SK-N-SH treated with all-trans-retinoic acid at 6 μM for 48 hours (cell line): ENCODE measurements at regions not wholly inside any gene's neighbourhood (a gene's known extent, or its start where the extent isn't known, plus 50 kb on each side); places are given as distances from the start of the nearest gene placed in this dataset.

Experiments used
- ATAC-seq: fragments of 200-7000 bp; cut with Tn5 transposase; 3 replicates; pipeline ENCODE4 v1.9.1; 2020; ENCODE audit warnings: mild to moderate bottlenecking, moderate library complexity
- ARNTL ChIP-seq: fragments of 450-650 bp; formaldehyde crosslinking; IDR thresholded peaks from 2 replicates; pipeline ENCODE4 v1.5.0; 2020; ENCODE audit warnings: low read depth, mild to moderate bottlenecking, moderate library complexity, borderline replicate concordance
- BACH2 ChIP-seq: fragments of 250-450 bp; sonication (Bioruptor Pico); IDR thresholded peaks from 2 replicates; pipeline ENCODE4 v1.9.0; 2021; ENCODE audit warnings: mild to moderate bottlenecking, borderline replicate concordance
- CSDC2 ChIP-seq: fragments of 250-450 bp; sonication (Bioruptor Pico); IDR thresholded peaks from 2 replicates; pipeline ENCODE4 v1.5.0; 2020; ENCODE audit warnings: mild to moderate bottlenecking, moderate library complexity
- ESRRG ChIP-seq: fragments of 250-450 bp; sonication (Bioruptor Pico); IDR thresholded peaks from 2 replicates; pipeline ENCODE4 v1.6.1; 2021; ENCODE audit warnings: mild to moderate bottlenecking
- GLIS3 ChIP-seq: fragments of 250-450 bp; sonication (Bioruptor Pico); IDR thresholded peaks from 2 replicates; pipeline ENCODE4 v1.5.0; 2020; ENCODE audit warnings: mild to moderate bottlenecking, moderate library complexity
- ISL1 ChIP-seq: fragments of 250-450 bp; sonication (Bioruptor Pico); IDR thresholded peaks from 2 replicates; pipeline ENCODE4 v2.1.2; 2022; ENCODE audit warnings: mild to moderate bottlenecking, moderate library complexity
- OSR1 ChIP-seq: fragments of 250-450 bp; sonication (Bioruptor Pico); IDR thresholded peaks from 2 replicates; pipeline ENCODE4 v1.8.0; 2022; ENCODE audit warnings: moderate library complexity, mild to moderate bottlenecking, inconsistent platforms
- RARB ChIP-seq: fragments of 250-450 bp; sonication (Bioruptor Pico); IDR thresholded peaks from 2 replicates; pipeline ENCODE4 v1.8.0; 2021; ENCODE audit warnings: mild to moderate bottlenecking, moderate library complexity
- SNAI2 ChIP-seq: fragments of 250-450 bp; sonication (Bioruptor Pico); IDR thresholded peaks from 2 replicates; pipeline ENCODE4 v1.5.0; 2020; ENCODE audit warnings: mild to moderate bottlenecking, moderate library complexity
- TOX ChIP-seq: fragments of 250-450 bp; sonication (Bioruptor Pico); IDR thresholded peaks from 2 replicates; pipeline ENCODE4 v1.8.0; 2021; ENCODE audit warnings: mild to moderate bottlenecking, moderate library complexity, borderline replicate concordance
- ZC3H10 ChIP-seq: fragments of 250-450 bp; sonication (Bioruptor Pico); IDR thresholded peaks from 2 replicates; pipeline ENCODE4 v1.5.1; 2021; ENCODE audit warnings: mild to moderate bottlenecking, moderate library complexity
- ZFP3 ChIP-seq: fragments of 250-450 bp; sonication (Bioruptor Pico); IDR thresholded peaks from 2 replicates; pipeline ENCODE4 v1.5.0; 2020; ENCODE audit warnings: mild to moderate bottlenecking, moderate library complexity
- ZNF565 ChIP-seq: fragments of 450-650 bp; formaldehyde crosslinking; conservative IDR thresholded peaks from 2 replicates; pipeline ENCODE4 v1.5.0; 2020; ENCODE audit warnings: low read depth, mild to moderate bottlenecking, moderate library complexity
- ZNF70 ChIP-seq: fragments of 450-650 bp; formaldehyde crosslinking; IDR thresholded peaks from 2 replicates; pipeline ENCODE4 v1.5.0; 2020; ENCODE audit warnings: mild to moderate bottlenecking, moderate library complexity
- TF ChIP-seq, protein P1 (sequence below): fragments of 250-450 bp; sonication (Bioruptor Pico); IDR thresholded peaks from 2 replicates; pipeline ENCODE4 v1.8.0; 2021; ENCODE audit warnings: low read depth, mild to moderate bottlenecking, moderate library complexity, borderline replicate concordance
- TF ChIP-seq, protein P2 (sequence below): fragments of 250-450 bp; sonication (Bioruptor Pico); IDR thresholded peaks from 2 replicates; pipeline ENCODE4 v1.8.0; 2020; ENCODE audit warnings: mild to moderate bottlenecking, moderate library complexity, borderline replicate concordance
- TF ChIP-seq, protein P3 (sequence below): fragments of 250-450 bp; sonication (Bioruptor Pico); IDR thresholded peaks from 2 replicates; pipeline ENCODE4 v1.5.0; 2020; ENCODE audit warnings: mild to moderate bottlenecking, moderate library complexity
- TF ChIP-seq, protein P4 (sequence below): fragments of 250-450 bp; sonication (Bioruptor Pico); IDR thresholded peaks from 2 replicates; pipeline ENCODE4 v1.5.1; 2021; ENCODE audit warnings: mild to moderate bottlenecking, moderate library complexity
- TF ChIP-seq, protein P5 (sequence below): fragments of 250-450 bp; sonication (Bioruptor Pico); IDR thresholded peaks from 2 replicates; pipeline ENCODE4 v1.5.1; 2020; ENCODE audit warnings: low read depth, mild to moderate bottlenecking, moderate library complexity

DNA sequence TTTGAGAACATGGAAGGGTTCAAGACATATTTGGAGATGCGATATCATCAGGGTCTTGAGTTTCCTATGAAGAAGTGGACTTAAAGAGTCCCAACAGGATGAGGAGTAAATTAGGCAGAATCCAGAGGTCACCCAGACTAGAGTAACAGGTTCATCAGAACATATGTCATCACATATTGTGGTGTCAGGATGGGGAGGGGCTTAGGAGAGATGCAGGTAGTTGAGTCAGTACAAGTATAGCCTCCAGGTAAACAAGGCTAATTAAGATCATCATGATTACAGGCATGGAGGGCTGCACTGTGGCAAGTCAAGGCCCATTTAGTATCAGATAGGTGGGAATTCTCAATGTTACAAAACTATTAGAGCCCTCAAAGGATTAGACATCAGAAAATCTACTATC is 90.1 kb upstream of the PAK5 start:
- no peak for ATAC-seq
- TF ChIP-seq OSR1 = no peak
- TF ChIP-seq ZFP3 (CRISPR knock-in tag) = no peak
- no peak for TF ChIP-seq RARB (CRISPR knock-in tag)
- no peak for TF ChIP-seq ZNF565 (CRISPR knock-in tag)
- TF ChIP-seq, protein P1, sequence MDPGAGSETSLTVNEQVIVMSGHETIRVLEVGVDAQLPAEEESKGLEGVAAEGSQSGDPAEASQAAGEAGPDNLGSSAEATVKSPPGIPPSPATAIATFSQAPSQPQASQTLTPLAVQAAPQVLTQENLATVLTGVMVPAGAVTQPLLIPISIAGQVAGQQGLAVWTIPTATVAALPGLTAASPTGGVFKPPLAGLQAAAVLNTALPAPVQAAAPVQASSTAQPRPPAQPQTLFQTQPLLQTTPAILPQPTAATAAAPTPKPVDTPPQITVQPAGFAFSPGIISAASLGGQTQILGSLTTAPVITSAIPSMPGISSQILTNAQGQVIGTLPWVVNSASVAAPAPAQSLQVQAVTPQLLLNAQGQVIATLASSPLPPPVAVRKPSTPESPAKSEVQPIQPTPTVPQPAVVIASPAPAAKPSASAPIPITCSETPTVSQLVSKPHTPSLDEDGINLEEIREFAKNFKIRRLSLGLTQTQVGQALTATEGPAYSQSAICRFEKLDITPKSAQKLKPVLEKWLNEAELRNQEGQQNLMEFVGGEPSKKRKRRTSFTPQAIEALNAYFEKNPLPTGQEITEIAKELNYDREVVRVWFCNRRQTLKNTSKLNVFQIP = no peak
- no peak for TF ChIP-seq ISL1 (CRISPR knock-in tag)
- TF ChIP-seq, all 23 proteins: peak for 0

DNA sequence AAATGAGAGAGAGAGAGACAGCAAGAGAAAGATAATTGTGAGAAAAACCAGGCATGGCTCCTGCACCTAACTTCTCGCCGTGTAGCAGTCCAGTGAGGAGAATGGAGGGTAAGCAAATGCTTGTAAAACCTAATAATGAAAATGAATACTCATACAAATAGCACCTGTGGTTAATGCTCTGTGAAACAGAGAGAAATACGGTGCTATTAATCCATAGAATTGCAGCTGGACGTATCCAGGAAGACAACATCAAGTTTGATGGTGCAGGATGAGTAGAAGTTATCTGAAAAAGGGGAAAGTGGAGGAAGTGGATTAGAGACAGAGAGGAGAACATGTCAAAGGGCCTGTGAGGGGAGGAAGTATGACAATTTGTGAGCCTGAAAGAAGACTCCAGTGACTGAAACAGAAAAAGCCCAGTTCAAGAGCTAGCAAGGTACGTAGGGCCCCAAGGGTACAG is 89.4 kb upstream of the PAK5 start:
- TF ChIP-seq GLIS3 = no peak
- TF ChIP-seq, protein P1 = no peak
- TF ChIP-seq ZFP3 (CRISPR knock-in tag) = no peak
- no peak for TF ChIP-seq ISL1 (CRISPR knock-in tag)
- TF ChIP-seq ZC3H10 (CRISPR knock-in tag) = no peak
- no peak for ATAC-seq

DNA sequence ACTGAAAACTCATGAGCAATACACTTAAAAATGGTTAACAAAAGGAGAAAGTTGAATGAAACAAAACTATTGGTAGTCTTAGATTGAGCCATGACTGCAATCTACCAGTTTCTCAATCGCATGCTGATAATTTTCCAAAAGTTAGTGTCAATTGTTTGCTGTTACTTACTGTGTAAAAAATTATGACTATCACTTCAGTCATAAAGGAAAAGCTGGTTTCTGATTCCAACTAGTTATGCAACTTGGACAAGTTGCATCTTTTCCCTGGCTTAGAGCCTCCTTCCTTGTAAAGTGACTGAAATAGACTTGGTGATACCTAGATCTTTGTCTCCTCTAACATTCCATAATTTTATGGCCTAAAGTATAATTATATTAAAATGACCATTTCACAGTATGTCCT is 88.3 kb upstream of the PAK5 start:
- TF ChIP-seq, protein P2, sequence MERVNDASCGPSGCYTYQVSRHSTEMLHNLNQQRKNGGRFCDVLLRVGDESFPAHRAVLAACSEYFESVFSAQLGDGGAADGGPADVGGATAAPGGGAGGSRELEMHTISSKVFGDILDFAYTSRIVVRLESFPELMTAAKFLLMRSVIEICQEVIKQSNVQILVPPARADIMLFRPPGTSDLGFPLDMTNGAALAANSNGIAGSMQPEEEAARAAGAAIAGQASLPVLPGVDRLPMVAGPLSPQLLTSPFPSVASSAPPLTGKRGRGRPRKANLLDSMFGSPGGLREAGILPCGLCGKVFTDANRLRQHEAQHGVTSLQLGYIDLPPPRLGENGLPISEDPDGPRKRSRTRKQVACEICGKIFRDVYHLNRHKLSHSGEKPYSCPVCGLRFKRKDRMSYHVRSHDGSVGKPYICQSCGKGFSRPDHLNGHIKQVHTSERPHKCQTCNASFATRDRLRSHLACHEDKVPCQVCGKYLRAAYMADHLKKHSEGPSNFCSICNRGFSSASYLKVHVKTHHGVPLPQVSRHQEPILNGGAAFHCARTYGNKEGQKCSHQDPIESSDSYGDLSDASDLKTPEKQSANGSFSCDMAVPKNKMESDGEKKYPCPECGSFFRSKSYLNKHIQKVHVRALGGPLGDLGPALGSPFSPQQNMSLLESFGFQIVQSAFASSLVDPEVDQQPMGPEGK (CRISPR knock-in tag) = no peak
- TF ChIP-seq, protein P3, sequence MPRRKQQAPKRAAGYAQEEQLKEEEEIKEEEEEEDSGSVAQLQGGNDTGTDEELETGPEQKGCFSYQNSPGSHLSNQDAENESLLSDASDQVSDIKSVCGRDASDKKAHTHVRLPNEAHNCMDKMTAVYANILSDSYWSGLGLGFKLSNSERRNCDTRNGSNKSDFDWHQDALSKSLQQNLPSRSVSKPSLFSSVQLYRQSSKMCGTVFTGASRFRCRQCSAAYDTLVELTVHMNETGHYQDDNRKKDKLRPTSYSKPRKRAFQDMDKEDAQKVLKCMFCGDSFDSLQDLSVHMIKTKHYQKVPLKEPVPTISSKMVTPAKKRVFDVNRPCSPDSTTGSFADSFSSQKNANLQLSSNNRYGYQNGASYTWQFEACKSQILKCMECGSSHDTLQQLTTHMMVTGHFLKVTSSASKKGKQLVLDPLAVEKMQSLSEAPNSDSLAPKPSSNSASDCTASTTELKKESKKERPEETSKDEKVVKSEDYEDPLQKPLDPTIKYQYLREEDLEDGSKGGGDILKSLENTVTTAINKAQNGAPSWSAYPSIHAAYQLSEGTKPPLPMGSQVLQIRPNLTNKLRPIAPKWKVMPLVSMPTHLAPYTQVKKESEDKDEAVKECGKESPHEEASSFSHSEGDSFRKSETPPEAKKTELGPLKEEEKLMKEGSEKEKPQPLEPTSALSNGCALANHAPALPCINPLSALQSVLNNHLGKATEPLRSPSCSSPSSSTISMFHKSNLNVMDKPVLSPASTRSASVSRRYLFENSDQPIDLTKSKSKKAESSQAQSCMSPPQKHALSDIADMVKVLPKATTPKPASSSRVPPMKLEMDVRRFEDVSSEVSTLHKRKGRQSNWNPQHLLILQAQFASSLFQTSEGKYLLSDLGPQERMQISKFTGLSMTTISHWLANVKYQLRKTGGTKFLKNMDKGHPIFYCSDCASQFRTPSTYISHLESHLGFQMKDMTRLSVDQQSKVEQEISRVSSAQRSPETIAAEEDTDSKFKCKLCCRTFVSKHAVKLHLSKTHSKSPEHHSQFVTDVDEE (CRISPR knock-in tag) = no peak
- no peak for TF ChIP-seq ZNF565 (CRISPR knock-in tag)
- no peak for TF ChIP-seq GLIS3
- TF ChIP-seq, protein P4, sequence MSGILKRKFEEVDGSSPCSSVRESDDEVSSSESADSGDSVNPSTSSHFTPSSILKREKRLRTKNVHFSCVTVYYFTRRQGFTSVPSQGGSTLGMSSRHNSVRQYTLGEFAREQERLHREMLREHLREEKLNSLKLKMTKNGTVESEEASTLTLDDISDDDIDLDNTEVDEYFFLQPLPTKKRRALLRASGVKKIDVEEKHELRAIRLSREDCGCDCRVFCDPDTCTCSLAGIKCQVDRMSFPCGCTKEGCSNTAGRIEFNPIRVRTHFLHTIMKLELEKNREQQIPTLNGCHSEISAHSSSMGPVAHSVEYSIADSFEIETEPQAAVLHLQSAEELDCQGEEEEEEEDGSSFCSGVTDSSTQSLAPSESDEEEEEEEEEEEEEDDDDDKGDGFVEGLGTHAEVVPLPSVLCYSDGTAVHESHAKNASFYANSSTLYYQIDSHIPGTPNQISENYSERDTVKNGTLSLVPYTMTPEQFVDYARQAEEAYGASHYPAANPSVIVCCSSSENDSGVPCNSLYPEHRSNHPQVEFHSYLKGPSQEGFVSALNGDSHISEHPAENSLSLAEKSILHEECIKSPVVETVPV (CRISPR knock-in tag) = no peak
- TF ChIP-seq OSR1 = no peak
- TF ChIP-seq, protein P1 = no peak
- no peak for TF ChIP-seq ZNF70 (CRISPR knock-in tag)
- no peak for TF ChIP-seq TOX (CRISPR knock-in tag)
- no peak for TF ChIP-seq ARNTL (CRISPR knock-in tag)
- TF ChIP-seq ISL1 (CRISPR knock-in tag) = no peak
- no peak for TF ChIP-seq CSDC2 (CRISPR knock-in tag)
- no peak for ATAC-seq

DNA sequence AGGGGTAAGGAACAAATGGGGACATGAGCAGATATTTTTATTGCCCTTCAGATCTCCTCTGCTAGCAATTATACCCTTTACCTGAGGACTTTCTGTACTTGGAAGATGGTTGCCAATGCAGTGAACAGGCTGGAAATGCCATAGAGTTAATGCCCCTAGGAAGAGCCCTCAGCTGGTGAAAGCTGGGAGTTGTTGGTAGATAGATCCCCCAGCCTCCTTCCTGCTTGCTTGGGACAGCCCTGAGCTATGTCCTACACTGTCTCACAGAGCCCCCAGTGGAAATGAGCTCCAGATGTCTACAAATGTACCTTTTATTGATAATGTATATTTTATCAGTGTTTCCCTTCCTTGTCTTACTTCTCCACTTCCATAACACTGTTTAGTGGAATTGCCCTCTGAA is 87.6 kb upstream of the PAK5 start:
- ATAC-seq = no peak
- no peak for TF ChIP-seq BACH2
- TF ChIP-seq, protein P5, sequence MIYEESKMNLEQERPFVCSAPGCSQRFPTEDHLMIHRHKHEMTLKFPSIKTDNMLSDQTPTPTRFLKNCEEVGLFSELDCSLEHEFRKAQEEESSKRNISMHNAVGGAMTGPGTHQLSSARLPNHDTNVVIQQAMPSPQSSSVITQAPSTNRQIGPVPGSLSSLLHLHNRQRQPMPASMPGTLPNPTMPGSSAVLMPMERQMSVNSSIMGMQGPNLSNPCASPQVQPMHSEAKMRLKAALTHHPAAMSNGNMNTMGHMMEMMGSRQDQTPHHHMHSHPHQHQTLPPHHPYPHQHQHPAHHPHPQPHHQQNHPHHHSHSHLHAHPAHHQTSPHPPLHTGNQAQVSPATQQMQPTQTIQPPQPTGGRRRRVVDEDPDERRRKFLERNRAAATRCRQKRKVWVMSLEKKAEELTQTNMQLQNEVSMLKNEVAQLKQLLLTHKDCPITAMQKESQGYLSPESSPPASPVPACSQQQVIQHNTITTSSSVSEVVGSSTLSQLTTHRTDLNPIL (CRISPR knock-in tag) = no peak
- no peak for TF ChIP-seq ZFP3 (CRISPR knock-in tag)
- TF ChIP-seq ARNTL (CRISPR knock-in tag) = no peak
- TF ChIP-seq, protein P4 (CRISPR knock-in tag) = no peak
- TF ChIP-seq SNAI2 (CRISPR knock-in tag) = no peak
- TF ChIP-seq, protein P2 (CRISPR knock-in tag) = no peak
- TF ChIP-seq ZNF70 (CRISPR knock-in tag) = no peak
- no peak for TF ChIP-seq OSR1
- TF ChIP-seq ESRRG = no peak
